K562 (cell line): ENCODE measurements at regions not wholly inside any gene's neighbourhood (a gene's known extent, or its start where the extent isn't known, plus 50 kb on each side); places are given as distances from the start of the nearest gene placed in this dataset.

Experiments
- ATAC-seq: fragments of 200-7000 bp; cut with Tn5 transposase; 3 replicates; pipeline ENCODE4 v1.9.1; 2020; ENCODE audit warnings: moderate library complexity
- BruUV-seq: library from RNA; stranded (reverse); fragments of 400-500 nt; replicated peaks from 2 replicates; lab custom pipeline; 2021; lab: Mats Ljungman, UMichigan
- CTCF ChIA-PET: fragments of 300-600 bp; formaldehyde crosslinking; extraction: SDS; loops from one replicate; lab custom pipeline; 2021; ENCODE audit warnings: low intra/inter-chr PET ratio; lab: Yijun Ruan, JAX
- POLR2A ChIA-PET: fragments of 300-600, 350-650 bp; sonication (Branson Sonifier 250); formaldehyde crosslinking; extraction: SDS; loops from one replicate; lab custom pipeline; 2021; ENCODE audit warnings: antibody characterized with exemption, inconsistent platforms; lab: Yijun Ruan, JAX
- DNase-seq, 4 experiments: peaks; one replicate each; pipeline versions ENCODE4 v3.0.0 to v3.0.0-alpha.2; 2011 to 2018; ENCODE audit warnings: low spot score in 3 of 4, mixed read lengths in 3 of 4; ENCODE audit errors: extremely low read depth in 1 of 4
- FAIRE-seq: peaks from 2 replicates; lab custom pipeline; 2011; peaks lifted over from hg19 to GRCh38; lab: Jason Lieb, UNC
- H2AFZ ChIP-seq: 2 replicates; pipeline ENCODE4 v1.6.0; 2011; ENCODE audit warnings: low read depth, low read length, control low read depth, inconsistent platforms
- H3K27ac ChIP-seq: fragments of 200-600 bp; 3 replicates; pipeline ENCODE4 v1.8.0; 2011; ENCODE audit warnings: low read depth, mild to moderate bottlenecking, control low read depth, inconsistent platforms, low read length, moderate library complexity, mixed read lengths; ENCODE audit errors: extremely low read depth
- H3K27me3 ChIP-seq, 2 experiments: fragments of 300-600 bp in 1 of 2; 2 replicates in 1 of 2; 3 replicates in 1 of 2; pipeline versions ENCODE4 v1.6.0 to v1.8.0; 2011; ENCODE audit warnings: inconsistent platforms in 2 of 2, low read length in 2 of 2, mild to moderate bottlenecking in 1 of 2, mixed read lengths in 1 of 2, moderate library complexity in 1 of 2; ENCODE audit not compliant: control insufficient read depth in 2 of 2, insufficient read depth in 2 of 2
- H3K36me3 ChIP-seq: fragments of 300-600 bp; 3 replicates; pipeline ENCODE4 v1.8.0; 2011; ENCODE audit warnings: mild to moderate bottlenecking, low read length, inconsistent platforms; ENCODE audit not compliant: control insufficient read depth, insufficient read depth
- H3K4me1 ChIP-seq, 2 experiments: fragments of 200-600 bp in 1 of 2; replicated peaks in 1 of 2; 2 replicates in 1 of 2; 3 replicates in 1 of 2; pipeline versions ENCODE4 v1.5.1 to v1.8.0; 2011; ENCODE audit warnings: inconsistent platforms in 2 of 2, low read length in 2 of 2, mild to moderate bottlenecking in 1 of 2, mixed read lengths in 1 of 2, moderate library complexity in 1 of 2; ENCODE audit not compliant: control insufficient read depth in 2 of 2, insufficient read depth in 2 of 2
- H3K4me2 ChIP-seq: 2 replicates; pipeline ENCODE4 v1.6.1; 2011; ENCODE audit warnings: low read length, control low read depth, inconsistent platforms, mixed read lengths; ENCODE audit not compliant: insufficient read depth
- H3K4me3 ChIP-seq: fragments of 200-600 bp; sonication (generic), shearing (Covaris generic); 2 replicates; pipeline ENCODE4 v1.5.1; 2016; ENCODE audit warnings: control low read depth, inconsistent platforms
- H3K79me2 ChIP-seq: fragments of 200-600 bp; 3 replicates; pipeline ENCODE4 v1.8.0; 2011; ENCODE audit warnings: low read length, inconsistent platforms; ENCODE audit not compliant: control insufficient read depth, insufficient read depth
- H3K9ac ChIP-seq, 2 experiments: 2 replicates each; pipeline versions ENCODE4 v1.6.0 to v1.6.1; 2011; ENCODE audit warnings: low read depth in 2 of 2, low read length in 2 of 2, control low read depth in 1 of 2, inconsistent platforms in 1 of 2, mild to moderate bottlenecking in 1 of 2, mixed read lengths in 1 of 2; ENCODE audit not compliant: insufficient read depth in 1 of 2
- H3K9me1 ChIP-seq: one replicate; pipeline ENCODE4 v1.6.0; 2011; ENCODE audit warnings: inconsistent platforms, mild to moderate bottlenecking, low read length, moderate library complexity; ENCODE audit not compliant: control insufficient read depth, insufficient read depth
- H3K9me3 ChIP-seq: replicated peaks from 2 replicates; pipeline ENCODE4 v1.5.1; 2011; ENCODE audit warnings: low read depth, low read length, inconsistent platforms; ENCODE audit not compliant: control insufficient read depth, insufficient read depth
- H4K20me1 ChIP-seq: replicated peaks from 2 replicates; pipeline ENCODE4 v1.6.1; 2011; ENCODE audit warnings: low read length, inconsistent platforms, mixed read lengths; ENCODE audit not compliant: control insufficient read depth, insufficient read depth
- SETDB1 ChIP-seq: IDR thresholded peaks from one replicate; pipeline ENCODE4 v1.6.1; 2012; ENCODE audit warnings: low read length, control low read depth, inconsistent platforms
- ZNF224 ChIP-seq: sonication (generic); formaldehyde crosslinking; IDR thresholded peaks from 2 replicates; pipeline ENCODE4 v1.8.0; 2022; ENCODE audit warnings: mild to moderate bottlenecking, missing genetic modification reagents
- ZNF253 ChIP-seq: fragments of 250-450 bp; sonication (Bioruptor Pico); conservative IDR thresholded peaks from 2 replicates; pipeline ENCODE4 v1.6.1; 2021; ENCODE audit warnings: mild to moderate bottlenecking
- WGBS: fragments of 100-300 bp; shearing (Covaris generic); methylation state at CpG from one replicate; pipeline ENCODE4 v1.1.6; 2016; ENCODE audit warnings: low coverage, mixed read lengths; ENCODE audit not compliant: insufficient coverage; ENCODE audit errors: missing lambda C conversion rate; 5-methylcytosine and 5-hydroxymethylcytosine counted together
- in situ Hi-C: fragments of 300-500 bp; cut with MboI; formaldehyde crosslinking; loops from 4 replicates; pipeline ENCODE4 v1.15.0; 2018; ENCODE audit warnings: inconsistent platforms, mixed read lengths
- intact Hi-C: fragments of 100-400 bp; cut with micrococcal nuclease; formaldehyde crosslinking; loops from 2 replicates; pipeline ENCODE4 v1.14.2; 2022
- TF ChIP-seq, protein P1 (sequence below): sonication (generic); formaldehyde crosslinking; IDR thresholded peaks from 2 replicates; pipeline ENCODE4 v1.8.0; 2022; ENCODE audit warnings: mild to moderate bottlenecking, missing genetic modification reagents
- TF ChIP-seq, protein P2 (sequence below), 2 experiments: fragments of 150-350 bp in 1 of 2; IDR thresholded peaks; 2 replicates each; pipeline ENCODE4 v1.6.1; 2012 to 2016; ENCODE audit warnings: low read depth in 2 of 2, low read length in 2 of 2, mild to moderate bottlenecking in 1 of 2, moderate library complexity in 1 of 2

- no peak overlapping the region for H2AFZ ChIP-seq
- H3K9ac ChIP-seq, result no peak overlapping the region
- ChIA-PET CTCF (no interaction called here), POLR2A (interaction anchor here (0.6 kb wide), 1 partner anchor 37 kb away, joined by 3 read pairs; no protein-coding TSS in a partner anchor)
- H3K9me1 ChIP-seq, result no peaks in the 10 kb centered on the region
- DNase-seq, result no peak
- ATAC-seq, result no peak
- no peaks in the 10 kb centered on the region for H4K20me1 ChIP-seq
- in situ Hi-C loops, result no loop called here
- no peak overlapping the region for H3K4me3 ChIP-seq
- no peak overlapping the region for H3K27ac ChIP-seq
- no peaks in the 10 kb centered on the region for H3K4me1 ChIP-seq
- no peaks in the 10 kb centered on the region for H3K27me3 ChIP-seq
- no peaks in the 10 kb centered on the region for H3K79me2 ChIP-seq
- TF ChIP-seq ZNF253, result no peak
- no peaks in the 10 kb centered on the region for H3K9me3 ChIP-seq
- intact Hi-C loops, result no loop called here
- BruUV-seq, result no TSS peak
- no peak overlapping the region for H3K4me2 ChIP-seq
- WGBS, result 0% methylated on average over 4 of the region's 4 CpGs
- FAIRE-seq, result no peak
- H3K36me3 ChIP-seq, result no peaks in the 10 kb centered on the region
Observed at GRCh38 chr18:27501671-27502070, 316.6 kb upstream of the CHST9 start.

DNA sequence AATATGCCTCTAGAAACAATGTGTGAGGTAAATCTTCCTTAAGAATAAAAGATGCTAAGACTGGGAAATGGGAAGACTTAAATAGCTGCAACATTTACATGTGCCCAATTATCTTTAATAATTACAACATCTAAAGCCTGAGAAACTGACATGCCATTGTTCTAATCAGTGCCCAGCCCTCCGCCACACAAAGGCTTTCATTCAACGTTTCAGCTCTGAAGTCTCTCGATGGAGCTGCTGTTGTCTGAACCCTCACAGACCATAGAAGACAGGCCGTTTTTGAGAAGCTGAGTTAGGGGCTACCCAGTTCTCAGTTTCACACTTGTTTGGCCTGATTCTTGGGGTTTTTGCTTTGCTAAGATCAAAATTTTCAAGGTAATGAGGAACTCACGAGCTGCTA, 315.4 kb upstream of the CHST9 start:
- Histone ChIP-seq H3K27me3 (no peaks in the 10 kb centered on the region), H3K4me3 (no peak overlapping the region), H3K9ac (no peak overlapping the region), H4K20me1 (no peaks in the 10 kb centered on the region), H3K79me2 (no peaks in the 10 kb centered on the region), H3K4me1 (no peaks in the 10 kb centered on the region), H3K4me2 (no peak overlapping the region), H3K9me3 (no peaks in the 10 kb centered on the region), H2AFZ (no peak overlapping the region), H3K27ac (no peak overlapping the region), H3K36me3 (no peaks in the 10 kb centered on the region), H3K9me1 (no peaks in the 10 kb centered on the region)
- no TSS peak for BruUV-seq
- DNase-seq (no peak), ATAC-seq (no peak), FAIRE-seq (no peak)
- intact Hi-C loops (no loop called here), in situ Hi-C loops (no loop called here)
- ChIA-PET POLR2A (no interaction called here), CTCF (no interaction called here)
- 0% methylated on average over 5 of the region's 5 CpGs for WGBS
- TF ChIP-seq, protein P1, sequence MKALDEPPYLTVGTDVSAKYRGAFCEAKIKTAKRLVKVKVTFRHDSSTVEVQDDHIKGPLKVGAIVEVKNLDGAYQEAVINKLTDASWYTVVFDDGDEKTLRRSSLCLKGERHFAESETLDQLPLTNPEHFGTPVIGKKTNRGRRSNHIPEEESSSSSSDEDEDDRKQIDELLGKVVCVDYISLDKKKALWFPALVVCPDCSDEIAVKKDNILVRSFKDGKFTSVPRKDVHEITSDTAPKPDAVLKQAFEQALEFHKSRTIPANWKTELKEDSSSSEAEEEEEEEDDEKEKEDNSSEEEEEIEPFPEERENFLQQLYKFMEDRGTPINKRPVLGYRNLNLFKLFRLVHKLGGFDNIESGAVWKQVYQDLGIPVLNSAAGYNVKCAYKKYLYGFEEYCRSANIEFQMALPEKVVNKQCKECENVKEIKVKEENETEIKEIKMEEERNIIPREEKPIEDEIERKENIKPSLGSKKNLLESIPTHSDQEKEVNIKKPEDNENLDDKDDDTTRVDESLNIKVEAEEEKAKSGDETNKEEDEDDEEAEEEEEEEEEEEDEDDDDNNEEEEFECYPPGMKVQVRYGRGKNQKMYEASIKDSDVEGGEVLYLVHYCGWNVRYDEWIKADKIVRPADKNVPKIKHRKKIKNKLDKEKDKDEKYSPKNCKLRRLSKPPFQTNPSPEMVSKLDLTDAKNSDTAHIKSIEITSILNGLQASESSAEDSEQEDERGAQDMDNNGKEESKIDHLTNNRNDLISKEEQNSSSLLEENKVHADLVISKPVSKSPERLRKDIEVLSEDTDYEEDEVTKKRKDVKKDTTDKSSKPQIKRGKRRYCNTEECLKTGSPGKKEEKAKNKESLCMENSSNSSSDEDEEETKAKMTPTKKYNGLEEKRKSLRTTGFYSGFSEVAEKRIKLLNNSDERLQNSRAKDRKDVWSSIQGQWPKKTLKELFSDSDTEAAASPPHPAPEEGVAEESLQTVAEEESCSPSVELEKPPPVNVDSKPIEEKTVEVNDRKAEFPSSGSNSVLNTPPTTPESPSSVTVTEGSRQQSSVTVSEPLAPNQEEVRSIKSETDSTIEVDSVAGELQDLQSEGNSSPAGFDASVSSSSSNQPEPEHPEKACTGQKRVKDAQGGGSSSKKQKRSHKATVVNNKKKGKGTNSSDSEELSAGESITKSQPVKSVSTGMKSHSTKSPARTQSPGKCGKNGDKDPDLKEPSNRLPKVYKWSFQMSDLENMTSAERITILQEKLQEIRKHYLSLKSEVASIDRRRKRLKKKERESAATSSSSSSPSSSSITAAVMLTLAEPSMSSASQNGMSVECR (CRISPR knock-in tag), result no peak
- TF ChIP-seq ZNF224 (CRISPR knock-in tag) (no peak), SETDB1 (no peak)
- TF ChIP-seq, protein P2, sequence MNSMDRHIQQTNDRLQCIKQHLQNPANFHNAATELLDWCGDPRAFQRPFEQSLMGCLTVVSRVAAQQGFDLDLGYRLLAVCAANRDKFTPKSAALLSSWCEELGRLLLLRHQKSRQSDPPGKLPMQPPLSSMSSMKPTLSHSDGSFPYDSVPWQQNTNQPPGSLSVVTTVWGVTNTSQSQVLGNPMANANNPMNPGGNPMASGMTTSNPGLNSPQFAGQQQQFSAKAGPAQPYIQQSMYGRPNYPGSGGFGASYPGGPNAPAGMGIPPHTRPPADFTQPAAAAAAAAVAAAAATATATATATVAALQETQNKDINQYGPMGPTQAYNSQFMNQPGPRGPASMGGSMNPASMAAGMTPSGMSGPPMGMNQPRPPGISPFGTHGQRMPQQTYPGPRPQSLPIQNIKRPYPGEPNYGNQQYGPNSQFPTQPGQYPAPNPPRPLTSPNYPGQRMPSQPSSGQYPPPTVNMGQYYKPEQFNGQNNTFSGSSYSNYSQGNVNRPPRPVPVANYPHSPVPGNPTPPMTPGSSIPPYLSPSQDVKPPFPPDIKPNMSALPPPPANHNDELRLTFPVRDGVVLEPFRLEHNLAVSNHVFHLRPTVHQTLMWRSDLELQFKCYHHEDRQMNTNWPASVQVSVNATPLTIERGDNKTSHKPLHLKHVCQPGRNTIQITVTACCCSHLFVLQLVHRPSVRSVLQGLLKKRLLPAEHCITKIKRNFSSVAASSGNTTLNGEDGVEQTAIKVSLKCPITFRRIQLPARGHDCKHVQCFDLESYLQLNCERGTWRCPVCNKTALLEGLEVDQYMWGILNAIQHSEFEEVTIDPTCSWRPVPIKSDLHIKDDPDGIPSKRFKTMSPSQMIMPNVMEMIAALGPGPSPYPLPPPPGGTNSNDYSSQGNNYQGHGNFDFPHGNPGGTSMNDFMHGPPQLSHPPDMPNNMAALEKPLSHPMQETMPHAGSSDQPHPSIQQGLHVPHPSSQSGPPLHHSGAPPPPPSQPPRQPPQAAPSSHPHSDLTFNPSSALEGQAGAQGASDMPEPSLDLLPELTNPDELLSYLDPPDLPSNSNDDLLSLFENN (IDR thresholded peaks at IDR 0.05; ENCODE audit: low read depth in 2 of 2, low read length in 2 of 2), result no peak
